ENCODE measurements at regions not wholly inside any gene's neighbourhood (a gene's known extent, or its start where the extent isn't known, plus 50 kb on each side); places are given as distances from the start of the nearest gene placed in this dataset.
"Not testable (repeated sequence)": the region's sequence is repeated elsewhere in the genome, so short reads cannot be mapped to it uniquely, and the experiment has no call there.

- peak overlapping the region in 5 of 8 donors; percentile 8 to 49 (median 28) for H3K27ac ChIP-seq
- H3K9me3 ChIP-seq, result peaks cover 0 to 18% (median 2%) of the 10 kb centered on the region in 8 donors
- DNase-seq, result no peak
- H3K4me3 ChIP-seq, result no peak overlapping the region
- peaks cover 0 to 10% (median 0%) of the 10 kb centered on the region in 7 donors for H3K27me3 ChIP-seq (replicated peaks in 1 of 7)
- 54 to 70% (median 63%) methylated on average over 4 of the region's 4 CpGs for WGBS, 5 donors
- intact Hi-C loops (cut with DNase I; ENCODE audit: low total_unique reads), result no loop called here
- no peaks in the 10 kb centered on the region for H3K4me1 ChIP-seq
- no peak for TF ChIP-seq CTCF (IDR thresholded peaks at IDR 0.05 in 8 of 11, conservative IDR thresholded peaks at IDR 0.05 in 3 of 11)
- no peak for TF ChIP-seq POLR2A (IDR thresholded peaks at IDR 0.05)
- no peak for TF ChIP-seq POLR2AphosphoS5 (IDR thresholded peaks at IDR 0.05)
- no peaks in the 10 kb centered on the region for H3K36me3 ChIP-seq
These were observed 186.2 kb downstream of the RCHY1 start for GRCh38 chr4:75327804-75328512.

- Histone ChIP-seq H3K36me3 (no peaks in the 10 kb centered on the region), H3K9me3 (no peaks in the 10 kb centered on the region), H3K4me3 (no peak overlapping the region), H3K27ac (peak overlapping the region in 4 of 8 donors; percentile 1 to 58 (median 42)), H3K4me1 (no peaks in the 10 kb centered on the region), H3K27me3 (replicated peaks in 1 of 7) (peaks cover 0 to 4% (median 0%) of the 10 kb centered on the region in 7 donors)
- intact Hi-C loops (cut with DNase I; ENCODE audit: low total_unique reads), result no loop called here
- WGBS, 5 donors, result 51 to 66% (median 59%) methylated on average over 2 of the region's 2 CpGs
- no peak for DNase-seq
- TF ChIP-seq POLR2A (IDR thresholded peaks at IDR 0.05) (no peak), CTCF (IDR thresholded peaks at IDR 0.05 in 8 of 11, conservative IDR thresholded peaks at IDR 0.05 in 3 of 11) (no peak), POLR2AphosphoS5 (IDR thresholded peaks at IDR 0.05) (no peak)
These were observed 188.8 kb downstream of the RCHY1 start for GRCh38 chr4:75325318-75325979.

GRCh38 chr4:75321484-75321883 lies 192.7 kb downstream of the RCHY1 start:
- DNase-seq, result no peak
- Histone ChIP-seq H3K4me3 (no peak overlapping the region), H3K4me1 (no peaks in the 10 kb centered on the region), H3K36me3 (no peaks in the 10 kb centered on the region), H3K9me3 (peaks cover 0 to 27% (median 18%) of the 10 kb centered on the region in 8 donors), H3K27me3 (replicated peaks in 1 of 7) (peaks cover 0 to 4% (median 0%) of the 10 kb centered on the region in 7 donors), H3K27ac (no peak overlapping the region)
- 63 to 73% (median 66%) methylated on average over 5 of the region's 5 CpGs for WGBS, 5 donors
- TF ChIP-seq CTCF (IDR thresholded peaks at IDR 0.05 in 8 of 11, conservative IDR thresholded peaks at IDR 0.05 in 3 of 11), result no peak
- no peak for TF ChIP-seq POLR2A (IDR thresholded peaks at IDR 0.05)
- TF ChIP-seq POLR2AphosphoS5 (IDR thresholded peaks at IDR 0.05), result no peak
- intact Hi-C loops (cut with DNase I; ENCODE audit: low total_unique reads), result no loop called here

- whole genome bisulfite sequencing, 5 donors, result 80 to 96% (median 91%) methylated on average over 8 to 10 of the region's 10 CpGs
- H3K27me3 ChIP-seq (replicated peaks in 1 of 7); H3K4me3 ChIP-seq; intact Hi-C loops (cut with DNase I; ENCODE audit: low total_unique reads); H3K36me3 ChIP-seq; H3K4me1 ChIP-seq; DNase-seq; H3K27ac ChIP-seq: not testable (repeated sequence)
- peaks cover 0 to 60% (median 30%) of the 10 kb centered on the region in 8 donors for H3K9me3 ChIP-seq
These were observed 196.6 kb downstream of the RCHY1 start for GRCh38 chr4:75317641-75318040.
